Hepatocyte (in vitro differentiated cells): ENCODE measurements at regions not wholly inside any gene's neighbourhood (a gene's known extent, or its start where the extent isn't known, plus 50 kb on each side); places are given as distances from the start of the nearest gene placed in this dataset.
"Not testable (repeated sequence)": the region's sequence is repeated elsewhere in the genome, so short reads cannot be mapped to it uniquely, and the experiment has no call there.

ENCODE experiments used
- DNase-seq: peaks from one replicate; pipeline ENCODE4 v3.0.0-alpha.2; 2016; ENCODE audit warnings: low spot score
- H2AFZ ChIP-seq: fragments of 200-600 bp; sonication (generic); 2 replicates; pipeline ENCODE4 v1.6.0; 2016; ENCODE audit warnings: antibody characterized with exemption, mild to moderate bottlenecking
- H3K27ac ChIP-seq: fragments of 200-600 bp; sonication (generic); 2 replicates; pipeline ENCODE4 v1.5.1; 2016; ENCODE audit warnings: mild to moderate bottlenecking
- H3K27me3 ChIP-seq: fragments of 200-600 bp; sonication (generic); 2 replicates; pipeline ENCODE4 v1.6.1; 2016
- H3K36me3 ChIP-seq: fragments of 200-600 bp; sonication (generic); replicated peaks from 2 replicates; pipeline ENCODE4 v1.5.1; 2016; ENCODE audit warnings: low read depth; ENCODE audit not compliant: insufficient read depth
- H3K4me1 ChIP-seq: fragments of 200-600 bp; sonication (generic); 2 replicates; pipeline ENCODE4 v1.5.1; 2016; ENCODE audit warnings: mild to moderate bottlenecking, moderate library complexity; ENCODE audit not compliant: insufficient read depth
- H3K4me2 ChIP-seq: fragments of 200-600 bp; sonication (generic); 2 replicates; pipeline ENCODE4 v1.6.0; 2016
- H3K4me3 ChIP-seq: fragments of 200-600 bp; sonication (generic); 2 replicates; pipeline ENCODE4 v1.5.1; 2016; ENCODE audit warnings: mild to moderate bottlenecking
- H3K79me2 ChIP-seq: fragments of 200-600 bp; sonication (generic); 2 replicates; pipeline ENCODE4 v1.6.0; 2017; ENCODE audit warnings: mild to moderate bottlenecking
- H3K9me2 ChIP-seq: fragments of 200-600 bp; sonication (generic); replicated peaks from 2 replicates; pipeline ENCODE4 v1.6.0; 2017; ENCODE audit warnings: mild to moderate bottlenecking; ENCODE audit not compliant: insufficient read depth
- H3K9me3 ChIP-seq: fragments of 200-600 bp; sonication (generic); 2 replicates; pipeline ENCODE4 v1.5.1; 2016; ENCODE audit warnings: low read depth, mild to moderate bottlenecking
- H4K20me1 ChIP-seq: fragments of 200-600 bp; sonication (generic); 2 replicates; pipeline ENCODE4 v1.6.0; 2016; ENCODE audit warnings: mild to moderate bottlenecking; ENCODE audit not compliant: insufficient read depth, poor library complexity, severe bottlenecking
- EZH2 ChIP-seq: fragments of 200-600 bp; sonication (generic); IDR thresholded peaks from 2 replicates; pipeline ENCODE4 v1.6.1; 2016; ENCODE audit warnings: antibody characterized with exemption, mild to moderate bottlenecking, borderline replicate concordance
- EZH2phosphoT487 ChIP-seq: fragments of 200-600 bp; sonication (generic); IDR thresholded peaks from one replicate; pipeline ENCODE4 v1.6.1; 2018; ENCODE audit warnings: antibody characterized with exemption, mild to moderate bottlenecking, low read depth, moderate library complexity; ENCODE audit not compliant: unreplicated experiment, severe bottlenecking
- WGBS: methylation state at CpG from one replicate; pipeline ENCODE4 v1.1.6; 2016; ENCODE audit warnings: low lambda C conversion rate; ENCODE audit errors: missing lambda C conversion rate; 5-methylcytosine and 5-hydroxymethylcytosine counted together
- TF ChIP-seq, protein P1 (sequence below): fragments of 200-600 bp; sonication (generic); IDR thresholded peaks from 2 replicates; pipeline ENCODE4 v1.5.1; 2016; ENCODE audit warnings: antibody characterized with exemption, mild to moderate bottlenecking; ENCODE audit not compliant: poor library complexity

DNA sequence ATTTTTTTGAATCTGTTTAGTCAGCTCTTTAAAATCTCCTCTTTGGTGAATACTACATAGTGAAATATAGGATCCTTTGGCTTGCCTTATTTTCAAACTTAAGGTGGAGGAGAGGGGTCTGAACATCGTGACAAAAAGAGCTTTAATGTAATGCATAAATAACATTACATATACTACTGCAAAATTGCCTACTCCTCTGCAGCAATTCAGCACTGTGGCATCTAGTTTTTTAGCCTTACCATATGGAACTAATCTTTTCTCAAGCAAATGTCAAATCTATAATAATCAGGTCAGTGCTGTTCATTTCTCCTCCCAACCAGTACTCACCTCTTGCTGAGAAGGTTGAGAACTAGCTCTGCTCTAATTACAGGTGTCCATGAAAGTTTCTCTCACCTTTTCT is 394.0 kb upstream of the CDIN1 start:
- Histone ChIP-seq H3K4me3 (no peak overlapping the region), H3K9me3 (no peaks in the 10 kb centered on the region), H4K20me1 (no peaks in the 10 kb centered on the region), H3K9me2 (no peaks in the 10 kb centered on the region), H3K79me2 (no peaks in the 10 kb centered on the region), H3K4me2 (no peak overlapping the region), H3K27me3 (no peaks in the 10 kb centered on the region), H3K36me3 (no peaks in the 10 kb centered on the region), H2AFZ (no peak overlapping the region), H3K4me1 (no peaks in the 10 kb centered on the region), H3K27ac (no peak overlapping the region)
- DNase-seq = no peak
- TF ChIP-seq EZH2 (no peak), EZH2phosphoT487 (no peak)
- TF ChIP-seq, protein P1, sequence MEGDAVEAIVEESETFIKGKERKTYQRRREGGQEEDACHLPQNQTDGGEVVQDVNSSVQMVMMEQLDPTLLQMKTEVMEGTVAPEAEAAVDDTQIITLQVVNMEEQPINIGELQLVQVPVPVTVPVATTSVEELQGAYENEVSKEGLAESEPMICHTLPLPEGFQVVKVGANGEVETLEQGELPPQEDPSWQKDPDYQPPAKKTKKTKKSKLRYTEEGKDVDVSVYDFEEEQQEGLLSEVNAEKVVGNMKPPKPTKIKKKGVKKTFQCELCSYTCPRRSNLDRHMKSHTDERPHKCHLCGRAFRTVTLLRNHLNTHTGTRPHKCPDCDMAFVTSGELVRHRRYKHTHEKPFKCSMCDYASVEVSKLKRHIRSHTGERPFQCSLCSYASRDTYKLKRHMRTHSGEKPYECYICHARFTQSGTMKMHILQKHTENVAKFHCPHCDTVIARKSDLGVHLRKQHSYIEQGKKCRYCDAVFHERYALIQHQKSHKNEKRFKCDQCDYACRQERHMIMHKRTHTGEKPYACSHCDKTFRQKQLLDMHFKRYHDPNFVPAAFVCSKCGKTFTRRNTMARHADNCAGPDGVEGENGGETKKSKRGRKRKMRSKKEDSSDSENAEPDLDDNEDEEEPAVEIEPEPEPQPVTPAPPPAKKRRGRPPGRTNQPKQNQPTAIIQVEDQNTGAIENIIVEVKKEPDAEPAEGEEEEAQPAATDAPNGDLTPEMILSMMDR = no peak
- WGBS = 50% methylated on average over 1 of the region's 1 CpG

DNA sequence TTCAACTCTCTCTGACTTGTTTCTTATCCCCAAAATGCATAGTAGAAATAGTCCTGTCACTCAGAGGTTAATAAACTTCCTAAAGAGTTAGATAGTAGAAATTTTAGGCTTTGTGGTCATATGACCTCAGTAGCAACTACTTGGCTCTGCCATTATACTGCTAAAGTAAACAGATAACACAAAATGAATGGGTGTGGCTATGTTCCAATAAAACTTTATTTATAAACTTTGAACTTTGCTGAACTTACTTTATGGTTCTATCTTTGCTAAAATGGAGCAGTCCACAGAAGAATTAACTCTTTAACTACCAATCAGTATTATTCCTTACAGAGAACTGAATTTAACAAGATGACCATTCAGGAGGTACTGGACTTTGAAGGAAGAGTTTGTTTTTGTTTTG is 393.6 kb upstream of the CDIN1 start:
- Histone ChIP-seq H3K9me2 (no peaks in the 10 kb centered on the region), H2AFZ (no peak overlapping the region), H3K36me3 (no peaks in the 10 kb centered on the region), H3K9me3 (no peaks in the 10 kb centered on the region), H3K79me2 (no peaks in the 10 kb centered on the region), H3K27ac (no peak overlapping the region), H3K4me1 (no peaks in the 10 kb centered on the region), H4K20me1 (no peaks in the 10 kb centered on the region), H3K4me2 (no peak overlapping the region), H3K4me3 (no peak overlapping the region), H3K27me3 (no peaks in the 10 kb centered on the region)
- DNase-seq = no peak
- TF ChIP-seq EZH2 (no peak), EZH2phosphoT487 (no peak)
- TF ChIP-seq, protein P1 = no peak

DNA sequence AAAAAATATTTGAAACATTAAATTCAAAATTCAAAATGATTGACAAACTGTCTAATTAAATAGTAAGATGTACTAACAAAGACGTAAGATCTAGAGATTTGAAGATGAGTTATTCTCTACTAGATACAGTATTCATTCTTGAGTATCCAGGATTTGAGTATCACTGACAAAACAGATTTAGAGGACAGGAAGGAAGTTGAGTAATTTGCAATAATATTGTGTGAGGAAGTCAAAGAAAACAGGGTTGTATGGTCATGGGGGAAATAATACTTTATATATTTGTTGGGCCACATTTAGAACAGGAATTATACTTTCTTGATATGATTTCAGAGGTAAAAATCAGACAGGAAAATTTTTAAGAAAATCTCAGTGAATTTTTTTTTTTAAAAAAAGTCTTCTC is 393.1 kb upstream of the CDIN1 start:
- H3K79me2 ChIP-seq = no peaks in the 10 kb centered on the region
- no peak for DNase-seq
- H3K27me3 ChIP-seq = no peaks in the 10 kb centered on the region
- H3K4me2 ChIP-seq = no peak overlapping the region
- H3K9me2 ChIP-seq = no peaks in the 10 kb centered on the region
- TF ChIP-seq, protein P1 = no peak
- TF ChIP-seq EZH2 (no peak), EZH2phosphoT487 (no peak)
- no peaks in the 10 kb centered on the region for H3K4me1 ChIP-seq
- no peaks in the 10 kb centered on the region for H3K36me3 ChIP-seq
- H2AFZ ChIP-seq = no peak overlapping the region
- H3K27ac ChIP-seq = no peak overlapping the region
- H3K9me3 ChIP-seq = no peaks in the 10 kb centered on the region
- WGBS = 90% methylated on average over 1 of the region's 1 CpG
- no peak overlapping the region for H3K4me3 ChIP-seq
- H4K20me1 ChIP-seq = no peaks in the 10 kb centered on the region

DNA sequence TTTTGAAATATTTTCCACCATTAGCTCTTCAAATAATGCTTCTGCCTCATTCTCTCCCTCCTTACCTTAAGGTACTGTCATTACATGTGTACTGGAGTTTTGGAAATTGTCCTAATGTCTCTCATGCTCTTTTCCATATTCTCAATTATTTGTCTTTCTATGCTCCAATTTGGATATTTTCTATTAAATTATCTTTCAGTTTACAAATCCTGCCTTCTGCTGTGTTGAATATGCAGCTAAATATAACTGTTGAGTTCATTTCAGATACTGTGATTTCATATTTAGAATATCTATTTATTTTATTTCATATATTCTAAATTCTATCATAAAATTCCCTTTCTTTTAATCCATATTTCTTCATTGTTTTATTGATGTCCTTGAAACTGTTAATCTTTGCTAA is 388.0 kb upstream of the CDIN1 start:
- H3K4me1 ChIP-seq = no peaks in the 10 kb centered on the region
- no peaks in the 10 kb centered on the region for H3K9me3 ChIP-seq
- H3K79me2 ChIP-seq = no peaks in the 10 kb centered on the region
- no peak overlapping the region for H3K27ac ChIP-seq
- no peaks in the 10 kb centered on the region for H4K20me1 ChIP-seq
- no peak overlapping the region for H3K4me2 ChIP-seq
- DNase-seq = no peak
- TF ChIP-seq EZH2 = no peak
- no peak for TF ChIP-seq EZH2phosphoT487
- TF ChIP-seq, protein P1 = no peak
- no peak overlapping the region for H3K4me3 ChIP-seq
- no peaks in the 10 kb centered on the region for H3K27me3 ChIP-seq
- no peak overlapping the region for H2AFZ ChIP-seq
- no peaks in the 10 kb centered on the region for H3K9me2 ChIP-seq
- no peaks in the 10 kb centered on the region for H3K36me3 ChIP-seq

DNA sequence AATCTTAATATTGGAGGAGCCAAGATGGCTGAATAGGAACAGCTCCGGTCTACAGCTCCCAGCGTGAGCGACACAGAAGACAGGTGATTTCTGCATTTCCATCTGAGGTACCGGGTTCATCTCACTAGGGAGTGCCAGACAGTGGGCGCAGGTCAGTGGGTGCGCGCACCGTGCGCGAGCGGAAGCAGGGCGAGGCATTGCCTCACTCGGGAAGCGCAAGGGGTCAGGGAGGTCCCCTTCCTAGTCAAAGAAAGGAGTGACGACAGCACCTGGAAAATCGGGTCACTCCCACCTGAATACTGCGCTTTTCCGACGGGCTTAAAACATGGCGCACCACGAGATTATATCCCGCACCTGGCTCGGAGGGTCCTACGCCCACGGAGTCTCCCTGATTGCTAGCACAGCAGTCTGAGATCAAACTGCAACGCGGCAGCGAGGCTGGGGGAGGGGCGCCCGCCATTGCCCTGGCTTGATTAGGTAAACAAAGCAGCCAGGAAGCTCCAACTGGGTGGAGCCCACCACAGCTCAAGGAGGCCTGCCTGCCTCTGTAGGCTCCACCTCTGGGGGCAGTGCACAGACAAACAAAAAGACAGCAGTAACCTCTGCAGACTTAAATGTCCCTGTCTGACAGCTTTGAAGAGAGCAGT is 383.9 kb upstream of the CDIN1 start:
- not testable (repeated sequence) for H3K79me2 ChIP-seq, H3K9me3 ChIP-seq, H2AFZ ChIP-seq

More for the DNA sequence above, 383.9 kb upstream of the CDIN1 start:
- H3K4me3 ChIP-seq, DNase-seq, H3K27me3 ChIP-seq, H3K4me2 ChIP-seq, H4K20me1 ChIP-seq, H3K9me2 ChIP-seq, H3K4me1 ChIP-seq, H3K36me3 ChIP-seq, H3K27ac ChIP-seq: not testable (repeated sequence)
- WGBS = 89% methylated on average over 27 of the region's 30 CpGs
